ENCODE measurements at regions not wholly inside any gene's neighbourhood (a gene's known extent, or its start where the extent isn't known, plus 50 kb on each side); places are given as distances from the start of the nearest gene placed in this dataset.

DNA sequence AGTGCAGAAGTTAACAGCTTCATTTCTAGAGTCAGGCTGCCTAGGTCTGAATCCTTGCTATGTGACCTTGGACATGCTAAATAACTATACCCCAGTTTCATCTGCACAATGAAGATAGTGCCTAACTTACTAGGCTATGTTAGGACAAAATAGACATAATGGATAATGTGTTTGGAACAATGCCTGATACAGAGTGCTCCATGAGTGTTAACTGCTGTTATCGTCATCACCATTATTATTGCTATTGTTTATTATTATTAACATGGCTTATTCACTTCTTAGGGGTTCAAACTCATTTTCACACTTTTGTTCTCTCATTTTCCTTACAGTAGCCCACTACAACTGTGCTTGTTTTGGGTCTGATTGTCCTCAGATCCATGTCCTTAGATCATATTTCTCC lies 467.7 kb downstream of the SH2D1A start:
- no peak overlapping the region for H3K9ac ChIP-seq (ENCODE audit: low read length in 3 of 3)
- no peak overlapping the region for H3K27ac ChIP-seq (ENCODE audit: low read depth in 2 of 2, low read length in 2 of 2)
- H3K4me1 ChIP-seq (ENCODE audit: control insufficient read depth in 2 of 3, insufficient read depth in 2 of 3, low read depth in 1 of 3, low read length in 3 of 3) = no peaks in the 10 kb centered on the region
- DNase-seq (no peak), FAIRE-seq (no peak)
- intact Hi-C loops (cut with DNase I) = no loop called here
- no peak overlapping the region for H3K4me3 ChIP-seq (ENCODE audit: low read length in 3 of 3)
- H3K27me3 ChIP-seq (ENCODE audit: control insufficient read depth, insufficient read depth, low read length) = no peaks in the 10 kb centered on the region
- TF ChIP-seq, protein P1, sequence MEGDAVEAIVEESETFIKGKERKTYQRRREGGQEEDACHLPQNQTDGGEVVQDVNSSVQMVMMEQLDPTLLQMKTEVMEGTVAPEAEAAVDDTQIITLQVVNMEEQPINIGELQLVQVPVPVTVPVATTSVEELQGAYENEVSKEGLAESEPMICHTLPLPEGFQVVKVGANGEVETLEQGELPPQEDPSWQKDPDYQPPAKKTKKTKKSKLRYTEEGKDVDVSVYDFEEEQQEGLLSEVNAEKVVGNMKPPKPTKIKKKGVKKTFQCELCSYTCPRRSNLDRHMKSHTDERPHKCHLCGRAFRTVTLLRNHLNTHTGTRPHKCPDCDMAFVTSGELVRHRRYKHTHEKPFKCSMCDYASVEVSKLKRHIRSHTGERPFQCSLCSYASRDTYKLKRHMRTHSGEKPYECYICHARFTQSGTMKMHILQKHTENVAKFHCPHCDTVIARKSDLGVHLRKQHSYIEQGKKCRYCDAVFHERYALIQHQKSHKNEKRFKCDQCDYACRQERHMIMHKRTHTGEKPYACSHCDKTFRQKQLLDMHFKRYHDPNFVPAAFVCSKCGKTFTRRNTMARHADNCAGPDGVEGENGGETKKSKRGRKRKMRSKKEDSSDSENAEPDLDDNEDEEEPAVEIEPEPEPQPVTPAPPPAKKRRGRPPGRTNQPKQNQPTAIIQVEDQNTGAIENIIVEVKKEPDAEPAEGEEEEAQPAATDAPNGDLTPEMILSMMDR (IDR thresholded peaks at IDR 0.05; ENCODE audit: borderline replicate concordance, extremely low read depth, insufficient read depth) = no peak
- no peaks in the 10 kb centered on the region for H3K9me3 ChIP-seq (ENCODE audit: control insufficient read depth in 2 of 3, insufficient read depth in 1 of 3, low read length in 3 of 3)
- no peaks in the 10 kb centered on the region for H3K36me3 ChIP-seq (ENCODE audit: control insufficient read depth in 2 of 3, insufficient read depth in 3 of 3, low read length in 3 of 3)

DNA sequence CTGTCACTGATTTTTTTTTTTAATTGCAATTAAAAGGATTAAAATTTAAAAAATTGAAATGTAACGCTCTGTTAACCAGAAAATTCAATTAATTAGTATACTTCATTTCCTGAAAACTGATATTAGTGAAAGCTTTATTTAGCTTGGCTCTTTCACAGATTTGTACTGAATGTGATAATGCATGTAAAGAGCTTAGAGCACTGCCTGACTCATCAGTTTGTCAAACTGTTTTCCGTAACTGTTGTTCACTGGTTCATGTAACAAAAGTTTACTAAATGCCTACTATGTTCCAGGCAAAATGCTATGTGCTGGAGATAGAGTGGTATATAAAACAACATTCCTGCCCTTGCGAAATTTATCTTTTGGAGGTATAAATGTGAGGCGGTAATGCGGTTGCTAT lies 471.7 kb downstream of the SH2D1A start:
- no peaks in the 10 kb centered on the region for H3K36me3 ChIP-seq (ENCODE audit: control insufficient read depth in 2 of 3, insufficient read depth in 3 of 3, low read length in 3 of 3)
- DNase-seq = no peak
- no peak overlapping the region for H3K27ac ChIP-seq (ENCODE audit: low read depth in 2 of 2, low read length in 2 of 2)
- TF ChIP-seq, protein P1 (IDR thresholded peaks at IDR 0.05; ENCODE audit: borderline replicate concordance, extremely low read depth, insufficient read depth) = no peak
- intact Hi-C loops (cut with DNase I) = no loop called here
- no peak overlapping the region for H3K9ac ChIP-seq (ENCODE audit: low read length in 3 of 3)
- no peaks in the 10 kb centered on the region for H3K4me1 ChIP-seq (ENCODE audit: control insufficient read depth in 2 of 3, insufficient read depth in 2 of 3, low read depth in 1 of 3, low read length in 3 of 3)
- no peaks in the 10 kb centered on the region for H3K9me3 ChIP-seq (ENCODE audit: control insufficient read depth in 2 of 3, insufficient read depth in 1 of 3, low read length in 3 of 3)
- H3K4me3 ChIP-seq (ENCODE audit: low read length in 3 of 3) = no peak overlapping the region
- FAIRE-seq = no peak
- H3K27me3 ChIP-seq (ENCODE audit: control insufficient read depth, insufficient read depth, low read length) = no peaks in the 10 kb centered on the region

DNA sequence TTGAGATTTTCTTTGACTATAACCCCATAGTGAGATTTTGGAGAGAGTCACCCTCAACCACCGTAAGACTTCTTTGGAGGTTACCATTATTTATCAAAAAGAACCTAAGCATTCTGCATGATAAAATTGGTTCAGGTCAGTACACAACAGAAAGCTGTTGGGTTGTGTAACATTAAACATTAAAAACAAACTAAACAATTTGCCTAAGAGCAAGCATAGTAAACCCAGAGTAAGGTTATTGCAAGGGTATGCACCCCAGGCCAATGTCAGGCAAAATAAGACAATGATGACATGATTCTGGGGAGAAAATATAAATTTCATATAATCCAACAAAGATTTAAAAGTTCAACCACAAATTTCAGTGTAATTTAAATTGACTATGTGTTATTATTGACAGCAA lies 472.4 kb downstream of the SH2D1A start:
- FAIRE-seq = no peak

GRCh38 chrX:124820738-124821137 lies 474.4 kb downstream of the SH2D1A start:
- Histone ChIP-seq H3K27ac (ENCODE audit: low read depth in 2 of 2, low read length in 2 of 2) (no peak overlapping the region), H3K27me3 (ENCODE audit: control insufficient read depth, insufficient read depth, low read length) (no peaks in the 10 kb centered on the region), H3K9ac (ENCODE audit: low read length in 3 of 3) (no peak overlapping the region), H3K4me1 (ENCODE audit: control insufficient read depth in 2 of 3, insufficient read depth in 2 of 3, low read depth in 1 of 3, low read length in 3 of 3) (no peaks in the 10 kb centered on the region), H3K4me3 (ENCODE audit: low read length in 3 of 3) (no peak overlapping the region), H3K9me3 (ENCODE audit: control insufficient read depth in 2 of 3, insufficient read depth in 1 of 3, low read length in 3 of 3) (no peaks in the 10 kb centered on the region), H3K36me3 (ENCODE audit: control insufficient read depth in 2 of 3, insufficient read depth in 3 of 3, low read length in 3 of 3) (no peaks in the 10 kb centered on the region)
- no peak for DNase-seq
- intact Hi-C loops (cut with DNase I) = no loop called here
- TF ChIP-seq, protein P1 (IDR thresholded peaks at IDR 0.05; ENCODE audit: borderline replicate concordance, extremely low read depth, insufficient read depth) = no peak
- no peak for FAIRE-seq

More for the DNA sequence above, 472.4 kb downstream of the SH2D1A start:
- Histone ChIP-seq H3K4me1 (ENCODE audit: control insufficient read depth in 2 of 3, insufficient read depth in 2 of 3, low read depth in 1 of 3, low read length in 3 of 3) (no peaks in the 10 kb centered on the region), H3K27me3 (ENCODE audit: control insufficient read depth, insufficient read depth, low read length) (no peaks in the 10 kb centered on the region), H3K9ac (ENCODE audit: low read length in 3 of 3) (no peak overlapping the region), H3K36me3 (ENCODE audit: control insufficient read depth in 2 of 3, insufficient read depth in 3 of 3, low read length in 3 of 3) (no peaks in the 10 kb centered on the region), H3K27ac (ENCODE audit: low read depth in 2 of 2, low read length in 2 of 2) (no peak overlapping the region), H3K9me3 (ENCODE audit: control insufficient read depth in 2 of 3, insufficient read depth in 1 of 3, low read length in 3 of 3) (no peaks in the 10 kb centered on the region), H3K4me3 (ENCODE audit: low read length in 3 of 3) (no peak overlapping the region)
- no peak for DNase-seq
- intact Hi-C loops (cut with DNase I) = no loop called here
- TF ChIP-seq, protein P1 (IDR thresholded peaks at IDR 0.05; ENCODE audit: borderline replicate concordance, extremely low read depth, insufficient read depth) = no peak

Measured in kidney (tissue), 13 donors.